ENCODE measurements at regions not wholly inside any gene's neighbourhood (a gene's known extent, or its start where the extent isn't known, plus 50 kb on each side); places are given as distances from the start of the nearest gene placed in this dataset.
"Not testable (repeated sequence)": the region's sequence is repeated elsewhere in the genome, so short reads cannot be mapped to it uniquely, and the experiment has no call there.

DNA sequence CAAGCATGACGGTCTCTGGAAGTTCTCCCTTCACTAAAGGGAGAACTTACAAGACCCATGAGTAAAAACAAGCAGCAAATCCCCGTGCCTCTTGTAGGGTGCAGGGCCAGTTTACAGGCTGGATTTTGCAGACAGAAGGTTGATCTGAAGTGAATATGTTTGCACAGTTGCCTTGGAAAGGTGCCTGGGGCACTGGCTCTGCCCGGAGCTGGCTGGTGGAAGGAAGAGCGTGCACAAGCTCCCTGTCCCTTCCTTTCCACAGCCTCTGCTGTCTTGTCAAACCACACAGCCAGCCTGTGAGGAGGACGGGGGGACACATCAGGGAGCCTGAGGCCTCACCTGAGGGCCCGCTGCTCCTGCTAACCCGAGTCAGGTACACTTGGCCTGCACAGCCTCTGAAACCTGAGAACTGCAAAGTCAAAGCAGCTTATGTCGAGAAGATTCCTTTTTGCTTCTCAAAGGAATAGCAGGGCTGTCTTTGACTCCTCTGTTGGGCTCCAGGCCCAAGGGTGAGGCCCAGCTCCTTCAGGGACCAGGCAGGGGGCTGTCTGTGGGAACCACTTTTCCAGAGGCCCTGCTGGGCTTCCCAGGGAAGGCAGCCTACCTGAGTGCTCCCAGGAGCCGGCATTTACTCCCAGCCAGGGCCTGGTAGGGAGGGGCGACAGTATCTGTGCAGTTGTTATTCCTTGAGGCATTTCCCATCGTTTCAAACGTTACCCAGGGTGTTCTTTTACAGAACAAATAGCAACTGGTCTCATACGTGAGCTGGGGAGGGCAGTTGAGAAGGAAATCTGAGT is 251.5 kb downstream of the SIPA1L2 start:
- DNase-seq, result peak; percentile 21

GRCh38 chr1:232377494-232377770 is 252.5 kb downstream of the SIPA1L2 start:
- no peak for DNase-seq

DNA sequence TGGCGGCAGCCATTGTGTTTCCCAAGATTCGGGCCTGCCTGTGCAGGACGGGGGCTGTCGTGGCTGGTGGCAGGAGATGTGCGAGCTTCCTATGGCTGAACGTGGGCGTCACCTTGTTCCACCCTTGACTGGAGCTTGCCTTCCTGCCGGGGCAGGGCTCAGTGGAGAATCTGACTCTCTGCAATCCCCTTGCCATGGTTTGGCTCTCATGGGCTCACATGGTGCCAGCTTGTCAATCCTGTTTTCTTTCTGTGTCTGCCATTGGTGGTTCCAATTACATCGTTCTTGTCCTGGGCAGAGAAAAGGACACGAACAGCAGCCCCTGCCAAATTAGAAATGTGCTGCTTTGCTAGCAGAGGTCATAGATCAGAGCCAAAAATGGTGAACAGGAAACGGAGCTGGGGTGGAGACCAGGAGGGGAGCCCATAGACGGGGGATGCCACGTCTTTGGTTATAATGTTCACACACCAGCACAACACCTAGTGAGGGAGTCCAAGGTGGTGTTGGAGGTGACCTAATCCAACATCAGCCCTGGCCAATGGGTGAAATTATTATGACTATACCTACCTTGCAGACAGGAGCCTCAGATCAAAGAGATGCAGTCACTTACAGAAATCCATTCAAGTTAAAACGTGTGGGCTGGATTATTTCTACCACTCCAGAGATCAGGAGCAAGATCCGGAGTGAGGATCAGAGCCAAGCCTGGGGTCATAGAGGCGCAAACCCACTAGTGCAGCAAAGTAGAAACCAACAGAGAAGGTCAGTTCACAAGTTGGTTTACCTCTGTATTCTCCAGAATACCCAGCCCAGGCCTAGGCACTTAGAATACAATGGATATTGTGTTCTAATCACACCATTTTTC is 253.1 kb downstream of the SIPA1L2 start:
- DNase-seq, result no peak

DNA sequence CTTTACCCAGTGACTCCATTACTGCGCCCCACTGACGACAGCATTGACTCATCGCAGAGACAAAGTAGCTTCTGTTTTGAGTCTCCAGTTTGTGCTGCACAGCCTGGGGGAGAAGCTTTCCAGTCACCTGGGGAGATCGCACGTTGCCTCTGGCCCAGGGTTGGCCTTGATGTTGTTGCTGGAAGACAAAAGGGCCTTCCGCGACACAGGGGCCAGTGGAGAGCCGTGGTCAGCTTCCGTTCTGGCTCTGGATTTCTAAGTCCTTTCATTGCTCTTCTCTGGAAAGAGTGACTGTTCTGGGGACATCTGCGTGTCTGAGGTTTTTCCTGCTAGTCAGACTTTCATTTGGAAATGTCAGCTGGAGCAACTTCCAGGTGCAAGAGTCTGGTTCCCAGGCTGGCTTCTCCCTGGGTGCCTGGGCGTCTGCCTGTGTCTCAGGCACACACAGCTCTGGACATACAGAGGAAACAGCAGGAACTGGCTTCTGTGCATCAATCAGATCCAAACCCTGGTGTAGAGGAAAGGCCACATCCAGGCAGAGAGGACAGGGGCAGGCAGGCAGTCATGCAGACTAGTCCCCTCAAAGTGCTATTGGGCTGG is 257.0 kb downstream of the SIPA1L2 start:
- no peak for DNase-seq

GRCh38 chr1:232372431-232372830 is 257.5 kb downstream of the SIPA1L2 start:
- DNase-seq, result no peak

DNA sequence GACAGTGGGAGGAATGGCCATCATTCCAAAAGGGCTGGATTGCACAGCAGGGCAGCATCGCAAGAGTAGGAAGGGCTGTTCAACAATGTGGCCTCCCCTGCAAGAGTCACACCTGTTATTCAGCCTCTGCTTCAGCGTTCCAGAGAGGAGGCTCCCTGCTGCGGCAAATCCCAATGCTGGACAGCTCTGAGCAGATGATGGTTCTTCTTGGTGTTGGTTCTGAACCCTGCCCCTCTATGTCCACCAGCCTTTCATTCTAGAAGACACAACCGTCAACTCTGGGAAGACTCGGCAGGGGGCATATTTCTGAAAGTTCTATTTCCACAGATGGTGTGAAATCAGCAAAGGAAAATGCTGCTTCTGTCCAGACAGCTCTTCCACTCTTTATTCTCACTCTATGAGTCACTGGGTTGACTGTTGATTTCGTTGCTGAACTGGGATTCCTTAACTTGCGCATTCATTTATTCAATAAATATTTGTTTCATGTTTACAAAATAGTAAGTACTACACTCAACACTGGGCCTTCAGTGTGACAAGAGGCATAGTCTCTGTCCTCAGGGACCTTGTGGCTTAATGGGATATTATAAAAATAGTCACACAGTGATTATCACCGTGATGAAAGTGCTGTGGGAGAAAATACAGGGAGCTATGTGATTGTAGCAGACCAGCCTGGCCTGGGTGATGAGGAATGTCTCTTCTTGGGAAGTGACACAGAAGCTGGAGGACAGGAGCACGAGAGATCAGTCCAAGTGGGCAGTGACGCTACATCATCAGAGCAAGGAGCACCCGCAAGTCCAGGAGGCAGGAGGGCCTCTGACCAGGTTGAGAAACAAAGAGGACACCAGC is 260.3 kb downstream of the SIPA1L2 start:
- no peak for DNase-seq

- no peak for DNase-seq
Observed at GRCh38 chr1:232368821-232369321, 261.1 kb downstream of the SIPA1L2 start.

DNA sequence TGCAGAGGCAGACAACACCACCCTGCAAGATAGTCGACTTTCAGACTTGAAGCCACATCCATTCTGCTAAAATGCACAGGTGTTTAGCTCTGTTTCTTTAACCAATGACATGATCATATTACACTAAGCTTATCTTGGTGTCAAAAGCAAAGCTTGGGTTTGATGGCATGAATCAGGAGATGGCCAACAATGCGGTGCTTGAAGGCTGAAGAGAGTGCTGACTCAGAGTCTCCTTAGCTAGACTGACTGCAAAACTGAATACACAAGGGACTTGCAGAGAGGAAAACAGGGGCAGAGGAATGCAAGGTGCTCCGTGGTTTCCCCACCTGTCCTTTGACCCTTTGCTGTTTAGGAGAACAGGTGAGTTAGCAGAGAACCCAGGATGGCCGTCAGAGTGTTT is 262.6 kb downstream of the SIPA1L2 start:
- no peak for DNase-seq

- no peak for DNase-seq
Observed at GRCh38 chr1:232364654-232365382, 265.1 kb downstream of the SIPA1L2 start.

DNA sequence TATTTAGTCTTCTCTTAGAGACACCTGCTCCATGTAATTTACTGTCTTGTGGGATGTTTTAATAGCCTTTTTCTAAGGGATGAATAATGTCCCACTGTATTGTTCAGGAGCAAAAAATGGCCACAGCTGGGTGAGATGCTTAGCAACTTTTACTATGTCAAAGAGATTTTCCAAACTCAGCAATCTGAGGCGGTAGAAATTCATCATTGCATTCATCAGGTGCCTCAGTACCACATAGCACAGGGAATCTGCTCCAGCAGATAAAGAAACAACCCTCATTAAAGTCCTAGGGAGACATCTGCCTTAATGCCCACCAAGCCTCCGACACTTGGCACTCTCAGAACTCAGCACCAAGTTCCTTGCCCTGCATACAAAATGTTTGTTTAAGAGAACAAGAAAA is 266.9 kb downstream of the SIPA1L2 start:
- DNase-seq, result no peak

DNA sequence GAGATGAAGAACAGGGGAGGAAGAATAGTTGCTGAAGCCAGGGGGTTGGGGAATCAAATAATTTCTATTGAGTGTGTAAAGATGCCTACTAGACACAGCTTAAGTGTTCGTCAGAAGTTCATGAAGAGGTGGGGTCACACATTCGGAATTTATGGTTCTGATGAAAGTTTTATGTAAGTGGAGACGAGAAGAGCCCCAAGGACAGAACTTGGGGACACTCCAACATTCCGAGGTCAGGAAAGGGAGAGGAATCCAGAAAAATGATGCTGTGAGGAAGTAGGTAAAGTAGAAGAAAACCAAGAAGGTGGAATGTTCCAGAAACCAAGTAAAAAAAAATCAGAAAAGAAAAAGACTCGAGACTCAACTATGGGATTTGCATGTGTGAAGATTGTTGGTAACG is 272.5 kb downstream of the SIPA1L2 start:
- DNase-seq, result no peak

GRCh38 chr1:232355162-232356006 is 274.5 kb downstream of the SIPA1L2 start:
- DNase-seq, result no peak

DNA sequence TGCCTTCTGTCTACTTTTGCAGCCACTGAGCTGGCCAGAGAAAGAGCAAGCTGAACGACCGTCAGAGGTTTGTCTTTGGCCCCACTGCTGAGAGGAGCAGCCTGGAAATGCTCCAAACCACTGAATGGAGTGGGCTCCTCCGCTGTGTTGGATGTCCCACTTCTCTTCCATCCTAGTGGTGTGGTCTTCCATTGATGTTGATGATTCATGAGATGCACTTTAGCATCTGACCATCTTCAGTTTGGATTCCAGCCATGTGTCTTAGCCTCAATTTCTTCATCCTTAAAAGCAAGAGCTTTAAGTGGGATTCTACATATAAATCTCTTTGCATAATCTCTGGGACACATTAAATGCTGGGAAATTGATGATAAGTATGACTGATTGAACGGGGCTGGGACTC is 276.9 kb downstream of the SIPA1L2 start:
- DNase-seq, result no peak

DNA sequence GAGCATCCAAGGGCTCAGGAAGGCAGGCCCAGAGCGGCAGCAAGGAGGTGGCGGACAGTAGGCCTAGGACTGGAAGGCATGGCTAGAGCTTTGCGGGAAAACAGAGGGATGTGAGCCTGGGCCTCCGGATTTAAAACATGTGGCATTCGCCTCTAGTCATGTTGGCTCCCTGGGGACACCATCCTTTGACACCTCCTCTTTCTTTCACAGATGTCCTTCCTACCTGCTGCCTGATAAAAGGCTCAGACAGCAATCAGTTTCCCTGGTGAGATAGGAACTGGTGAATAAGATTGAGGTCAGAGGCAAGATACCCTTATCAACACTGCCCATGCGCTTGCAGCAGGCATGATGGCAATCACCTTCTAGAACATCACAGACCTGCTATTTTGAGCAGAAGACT is 277.6 kb downstream of the SIPA1L2 start:
- no peak for DNase-seq

- no peak for DNase-seq
Observed at GRCh38 chr1:232351335-232351734, 278.6 kb downstream of the SIPA1L2 start.

- no peak for DNase-seq
Observed at GRCh38 chr1:232346844-232347243, 283.1 kb downstream of the SIPA1L2 start.

DNA sequence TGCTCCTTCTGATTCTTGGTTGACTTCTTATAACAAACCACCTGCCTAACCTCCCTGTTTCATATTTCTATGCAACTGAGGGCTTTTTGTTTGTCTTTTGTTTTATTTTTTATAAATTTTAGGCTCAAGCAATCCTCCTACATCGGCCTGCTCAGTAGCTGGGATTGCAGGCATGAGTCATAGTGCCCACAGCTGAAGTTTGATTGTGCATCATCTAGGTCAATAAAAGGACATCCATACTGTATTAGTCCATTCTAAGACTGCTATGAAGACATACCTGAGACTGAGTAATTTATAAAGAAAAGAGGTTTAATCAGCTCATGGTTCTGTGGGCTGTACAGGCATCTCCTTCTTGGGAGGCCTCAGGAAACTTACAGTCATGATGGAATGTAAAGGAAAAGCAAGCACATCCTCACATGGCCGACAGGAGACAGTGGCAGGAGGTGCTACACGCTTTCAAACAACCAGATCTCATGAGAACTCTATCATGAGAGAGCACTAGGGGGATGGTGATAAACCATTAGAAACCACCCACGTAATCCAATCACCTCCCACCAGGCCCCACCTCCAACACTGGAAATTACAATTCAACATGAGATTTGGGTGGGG is 285.0 kb downstream of the SIPA1L2 start:
- no peak for DNase-seq

GRCh38 chr1:232344186-232344585 is 285.7 kb downstream of the SIPA1L2 start:
- DNase-seq, result not testable (repeated sequence)

- no peak for DNase-seq
Observed at GRCh38 chr1:232340446-232340845, 289.5 kb downstream of the SIPA1L2 start.

- peak; percentile 94 for DNase-seq
Observed at GRCh38 chr1:232339073-232339472, 290.9 kb downstream of the SIPA1L2 start.

Measured in NCI-H1694 treated with DMSO at 0.1 percent for 48 hours (cell line).